Spleen (tissue), 11 donors: ENCODE measurements at regions not wholly inside any gene's neighbourhood (a gene's known extent, or its start where the extent isn't known, plus 50 kb on each side); places are given as distances from the start of the nearest gene placed in this dataset.

ENCODE experiments used
- DNase-seq: peaks from one replicate; pipeline ENCODE4 v3.0.0-alpha.2; 2020
- H3K27ac ChIP-seq, 8 donors: fragments of 200-600 bp; sonication (generic) in 7 of 8; 1 replicate in 4 of 8; 2 replicates in 4 of 8; pipeline versions ENCODE4 v1.5.0 to v1.8.0; 2016 to 2021; ENCODE audit warnings: inconsistent platforms in 4 of 8, mild to moderate bottlenecking in 4 of 8, moderate library complexity in 1 of 8
- H3K27me3 ChIP-seq, 7 donors: fragments of 200-600 bp; sonication (generic) in 6 of 7; replicated peaks in 1 of 7; 1 replicate in 4 of 7; 2 replicates in 3 of 7; pipeline versions ENCODE4 v1.5.0 to v1.8.0; 2016 to 2021; ENCODE audit warnings: inconsistent platforms in 3 of 7, mild to moderate bottlenecking in 1 of 7
- H3K36me3 ChIP-seq, 6 donors: fragments of 200-600 bp; sonication (generic) in 5 of 6; 1 replicate in 4 of 6; 2 replicates in 2 of 6; pipeline versions ENCODE4 v1.5.0 to v1.8.0; 2016 to 2021; ENCODE audit warnings: inconsistent platforms in 2 of 6
- H3K4me1 ChIP-seq, 6 donors: fragments of 200-600 bp; sonication (generic) in 5 of 6; 1 replicate in 3 of 6; 2 replicates in 3 of 6; pipeline versions ENCODE4 v1.5.0 to v1.8.0; 2016 to 2021; ENCODE audit warnings: inconsistent platforms in 3 of 6
- H3K4me3 ChIP-seq, 8 donors: fragments of 200-600 bp; sonication (generic) in 7 of 8; 1 replicate in 4 of 8; 2 replicates in 4 of 8; pipeline versions ENCODE4 v1.5.0 to v1.8.0; 2016 to 2021; ENCODE audit warnings: inconsistent platforms in 4 of 8, mild to moderate bottlenecking in 4 of 8, moderate library complexity in 2 of 8
- H3K9me3 ChIP-seq, 8 donors: fragments of 200-600 bp; sonication (generic) in 7 of 8; 1 replicate in 4 of 8; 2 replicates in 4 of 8; pipeline versions ENCODE4 v1.5.0 to v1.8.0; 2016 to 2021; ENCODE audit warnings: inconsistent platforms in 4 of 8
- CTCF ChIP-seq, 11 experiments: fragments of 200-600 bp in 7 of 11; fragments of 450-650 bp in 4 of 11; sonication (generic) in 4 of 11; IDR thresholded peaks in 8 of 11; conservative IDR thresholded peaks in 3 of 11; 1 replicate in 7 of 11; 2 replicates in 4 of 11; pipeline versions ENCODE4 v1.4.0 to v1.8.0; 2016 to 2021; ENCODE audit warnings: antibody characterized with exemption in 11 of 11, inconsistent platforms in 4 of 11, mild to moderate bottlenecking in 1 of 11
- POLR2A ChIP-seq, 3 donors: fragments of 450-650 bp; IDR thresholded peaks; one replicate each; pipeline ENCODE4 v1.5.1; 2017; ENCODE audit warnings: antibody characterized with exemption in 3 of 3, mild to moderate bottlenecking in 1 of 3
- POLR2AphosphoS5 ChIP-seq, 3 donors: sonication (generic); formaldehyde crosslinking; IDR thresholded peaks; one replicate each; pipeline ENCODE4 v1.5.1; 2017; ENCODE audit warnings: antibody characterized with exemption in 3 of 3
- WGBS, 5 donors: extraction: QIAGEN DNeasy Blood & Tissue Kit in 3 of 5; methylation state at CpG; one replicate each; pipeline versions ENCODE4 v1.1.5 to v1.1.7; 2013 to 2018; 5-methylcytosine and 5-hydroxymethylcytosine counted together
- intact Hi-C: fragments of 100-400 bp; cut with DNase I; formaldehyde crosslinking; loops from one replicate; pipeline ENCODE4 v1.15.0; 2023; ENCODE audit warnings: low total_unique reads
- donor health status: healthy with polysubstance abuse.
- donor health status: DM: no; HTN: no; CAD: no; lungs with moderate emphysema.
- donor health status: DM: no; HTN: no; CAD: no.
- donor health status: Bipolar disorder and iron deficiency.
- donor health status: healthy.
- donor health status: DM: no; HTN: no; CAD: no.
- donor health status: DM: yes; HTN: yes; CAD: no.

- DNase-seq = no peak
- intact Hi-C loops = no loop called here
- Histone ChIP-seq H3K4me3 (no peak overlapping the region), H3K27ac (no peak overlapping the region), H3K36me3 (no peaks in the 10 kb centered on the region), H3K27me3 (no peaks in the 10 kb centered on the region), H3K4me1 (no peaks in the 10 kb centered on the region), H3K9me3 (peaks cover 0 to 4% (median 0%) of the 10 kb centered on the region in 8 donors)
- WGBS, 5 donors = 71 to 83% (median 74%) methylated on average over 3 of the region's 3 CpGs
- TF ChIP-seq POLR2AphosphoS5 (IDR thresholded peaks at IDR 0.05) = no peak
- no peak for TF ChIP-seq CTCF (IDR thresholded peaks at IDR 0.05 in 8 of 11, conservative IDR thresholded peaks at IDR 0.05 in 3 of 11)
- TF ChIP-seq POLR2A (IDR thresholded peaks at IDR 0.05) = no peak
Observed at GRCh38 chr3:162077108-162077507, 580.5 kb downstream of the OTOL1 start.

- H3K9me3 ChIP-seq = no peaks in the 10 kb centered on the region
- DNase-seq = no peak
- WGBS, 5 donors = 74 to 88% (median 80%) methylated on average over 5 of the region's 5 CpGs
- no peak overlapping the region for H3K27ac ChIP-seq
- intact Hi-C loops = no loop called here
- no peaks in the 10 kb centered on the region for H3K4me1 ChIP-seq
- TF ChIP-seq POLR2AphosphoS5 (IDR thresholded peaks at IDR 0.05) = no peak
- no peak for TF ChIP-seq POLR2A (IDR thresholded peaks at IDR 0.05)
- TF ChIP-seq CTCF (IDR thresholded peaks at IDR 0.05 in 8 of 11, conservative IDR thresholded peaks at IDR 0.05 in 3 of 11) = no peak
- no peak overlapping the region for H3K4me3 ChIP-seq
- no peaks in the 10 kb centered on the region for H3K27me3 ChIP-seq
- H3K36me3 ChIP-seq = no peaks in the 10 kb centered on the region
Observed at GRCh38 chr3:162082516-162082915, 585.9 kb downstream of the OTOL1 start.

GRCh38 chr3:162087361-162087760 lies 590.8 kb downstream of the OTOL1 start:
- Histone ChIP-seq H3K9me3 (no peaks in the 10 kb centered on the region), H3K36me3 (no peaks in the 10 kb centered on the region), H3K4me3 (no peak overlapping the region), H3K27ac (no peak overlapping the region), H3K4me1 (no peaks in the 10 kb centered on the region), H3K27me3 (no peaks in the 10 kb centered on the region)
- TF ChIP-seq POLR2A (IDR thresholded peaks at IDR 0.05) (no peak), POLR2AphosphoS5 (IDR thresholded peaks at IDR 0.05) (no peak), CTCF (IDR thresholded peaks at IDR 0.05 in 8 of 11, conservative IDR thresholded peaks at IDR 0.05 in 3 of 11) (no peak)
- DNase-seq = no peak
- 60 to 72% (median 68%) methylated on average over 3 of the region's 3 CpGs for WGBS, 5 donors
- intact Hi-C loops = no loop called here

- no peaks in the 10 kb centered on the region for H3K27me3 ChIP-seq
- H3K27ac ChIP-seq = no peak overlapping the region
- H3K9me3 ChIP-seq = peaks cover 0 to 4% (median 0%) of the 10 kb centered on the region in 8 donors
- TF ChIP-seq POLR2A (IDR thresholded peaks at IDR 0.05) = no peak
- no peak for TF ChIP-seq CTCF (IDR thresholded peaks at IDR 0.05 in 8 of 11, conservative IDR thresholded peaks at IDR 0.05 in 3 of 11)
- TF ChIP-seq POLR2AphosphoS5 (IDR thresholded peaks at IDR 0.05) = no peak
- no peaks in the 10 kb centered on the region for H3K36me3 ChIP-seq
- H3K4me3 ChIP-seq = no peak overlapping the region
- intact Hi-C loops = no loop called here
- DNase-seq = no peak
- WGBS, 5 donors = 33 to 52% (median 39%) methylated on average over 3 of the region's 3 CpGs
- H3K4me1 ChIP-seq = no peaks in the 10 kb centered on the region
Observed at GRCh38 chr3:162092751-162093150, 596.1 kb downstream of the OTOL1 start.
